ENCODE measurements at regions not wholly inside any gene's neighbourhood (a gene's known extent, or its start where the extent isn't known, plus 50 kb on each side); places are given as distances from the start of the nearest gene placed in this dataset.
A peak's percentile ranks its signal among the peaks of the same experiment; 100 is the strongest.

- ATAC-seq (no peak), DNase-seq (ENCODE audit: low read depth, low spot score) (no peak)
- Histone ChIP-seq H3K36me3 (ENCODE audit: control insufficient read depth, insufficient read depth, low read length) (no peaks in the 10 kb centered on the region), H3K4me1 (ENCODE audit: control insufficient read depth, insufficient read depth, low read length) (no peaks in the 10 kb centered on the region), H3K27me3 (ENCODE audit: control insufficient read depth, insufficient read depth, low read length) (no peaks in the 10 kb centered on the region), H3K4me3 (ENCODE audit: low read depth in 2 of 2, low read length in 2 of 2) (no peak overlapping the region), H3K27ac (ENCODE audit: low read length) (peak overlapping the region; percentile 24; the same call in 1 of the 2 replicates), H3K9me3 (ENCODE audit: control insufficient read depth, insufficient read depth, low read depth, low read length) (no peaks in the 10 kb centered on the region)
- POLR2A ChIA-PET = no interaction called here
- TF ChIP-seq POLR2AphosphoS5 (IDR thresholded peaks at IDR 0.05; ENCODE audit: low read depth, low read length) (no peak), CTCF (IDR thresholded peaks at IDR 0.05) (no peak), SIN3A (IDR thresholded peaks at IDR 0.05; ENCODE audit: borderline replicate concordance, insufficient read depth, low read depth, low read length) (no peak), REST (IDR thresholded peaks at IDR 0.05; ENCODE audit: insufficient read depth in 1 of 2, low read depth in 2 of 2, low read length in 1 of 2) (no peak), TCF7L2 (IDR thresholded peaks at IDR 0.05; ENCODE audit: low read depth, low read length) (no peak)
- CTCF ChIA-PET = no interaction called here
- in situ Hi-C loops (cut with HindIII; ENCODE audit: low pct_unique_long_range_greater_than_20kb, low sequenced_read_pairs) = no loop called here
- intact Hi-C loops (cut with micrococcal nuclease; ENCODE audit: unreplicated experiment) = no loop called here
- BruUV-seq (replicated peaks) = no TSS peak
Measured at GRCh38 chr2:149908726-149909683, 321.4 kb upstream of the MMADHC start.

DNA sequence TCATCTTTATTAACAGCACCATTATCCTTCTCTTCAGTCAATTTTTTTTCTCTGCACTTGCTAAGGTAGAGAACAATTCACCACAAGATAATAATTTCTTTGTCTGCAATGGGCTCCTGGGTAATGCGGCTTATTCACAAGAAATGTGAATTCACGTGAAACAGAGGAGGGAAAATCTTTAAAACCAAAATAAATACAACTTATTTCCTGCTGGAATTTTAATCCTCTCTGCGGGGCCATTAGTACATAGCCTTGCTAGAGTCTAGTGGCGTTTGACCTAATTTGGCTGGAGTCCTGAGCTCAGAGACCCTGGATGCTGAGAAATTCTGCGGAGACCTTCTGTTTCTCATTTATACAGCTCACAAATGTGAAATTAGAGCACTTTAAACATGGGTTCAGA lies 319.3 kb upstream of the MMADHC start:
- in situ Hi-C loops (cut with HindIII; ENCODE audit: low pct_unique_long_range_greater_than_20kb, low sequenced_read_pairs) = no loop called here
- TF ChIP-seq TCF7L2 (IDR thresholded peaks at IDR 0.05; ENCODE audit: low read depth, low read length) (no peak), REST (IDR thresholded peaks at IDR 0.05; ENCODE audit: insufficient read depth in 1 of 2, low read depth in 2 of 2, low read length in 1 of 2) (no peak), CTCF (IDR thresholded peaks at IDR 0.05) (no peak), POLR2AphosphoS5 (IDR thresholded peaks at IDR 0.05; ENCODE audit: low read depth, low read length) (no peak), SIN3A (IDR thresholded peaks at IDR 0.05; ENCODE audit: borderline replicate concordance, insufficient read depth, low read depth, low read length) (no peak)
- POLR2A ChIA-PET = no interaction called here

More for the DNA sequence above, 319.3 kb upstream of the MMADHC start:
- DNase-seq (ENCODE audit: low read depth, low spot score) (no peak), ATAC-seq (no peak)
- intact Hi-C loops (cut with micrococcal nuclease; ENCODE audit: unreplicated experiment) = no loop called here
- no TSS peak for BruUV-seq (replicated peaks)
- CTCF ChIA-PET = no interaction called here
- Histone ChIP-seq H3K27me3 (ENCODE audit: control insufficient read depth, insufficient read depth, low read length) (no peaks in the 10 kb centered on the region), H3K36me3 (ENCODE audit: control insufficient read depth, insufficient read depth, low read length) (no peaks in the 10 kb centered on the region), H3K27ac (ENCODE audit: low read length) (no peak overlapping the region), H3K4me3 (ENCODE audit: low read depth in 2 of 2, low read length in 2 of 2) (no peak overlapping the region), H3K4me1 (ENCODE audit: control insufficient read depth, insufficient read depth, low read length) (no peaks in the 10 kb centered on the region), H3K9me3 (ENCODE audit: control insufficient read depth, insufficient read depth, low read depth, low read length) (no peaks in the 10 kb centered on the region)
